ENCODE measurements at regions not wholly inside any gene's neighbourhood (a gene's known extent, or its start where the extent isn't known, plus 50 kb on each side); places are given as distances from the start of the nearest gene placed in this dataset.

GRCh38 chr13:99144306-99144705 lies 56.3 kb upstream of the UBAC2 start:
- H3K27me3 ChIP-seq (ENCODE audit: insufficient read depth, low read length), result peaks cover 18% of the 10 kb centered on the region; the same call in 1 of the 2 replicates
- H3K36me3 ChIP-seq (ENCODE audit: insufficient read depth, low read length), result no peaks in the 10 kb centered on the region
- no peaks in the 10 kb centered on the region for H3K9me2 ChIP-seq (ENCODE audit: low read depth, low read length)
- no peak overlapping the region for H3K4me2 ChIP-seq (ENCODE audit: low read length)
- H3K4me3 ChIP-seq (ENCODE audit: low read depth, low read length, poor library complexity, severe bottlenecking), result no peak overlapping the region
- H3K27ac ChIP-seq (ENCODE audit: low read depth, low read length, poor library complexity, severe bottlenecking), result no peak overlapping the region
- H3K4me1 ChIP-seq (ENCODE audit: insufficient read depth, low read length, severe bottlenecking), result peaks cover 4% of the 10 kb centered on the region
- H3K9ac ChIP-seq (ENCODE audit: low read length), result no peak overlapping the region
- H4K20me1 ChIP-seq (ENCODE audit: insufficient read depth, low read length), result no peaks in the 10 kb centered on the region
- no peaks in the 10 kb centered on the region for H3F3A ChIP-seq (ENCODE audit: insufficient read depth, low read length)
- no peak for TF ChIP-seq EZH2 (IDR thresholded peaks at IDR 0.05; ENCODE audit: borderline replicate concordance, low read length)
- no peak for TF ChIP-seq CTCF (IDR thresholded peaks at IDR 0.05; ENCODE audit: low read length)
- no peaks in the 10 kb centered on the region for H3K79me2 ChIP-seq (ENCODE audit: insufficient read depth, low read length)
- H3K9me3 ChIP-seq (ENCODE audit: low read length), result no peaks in the 10 kb centered on the region
- H2AFZ ChIP-seq (ENCODE audit: low read length), result no peak overlapping the region

GRCh38 chr13:99145461-99145860 lies 55.2 kb upstream of the UBAC2 start:
- Histone ChIP-seq H4K20me1 (ENCODE audit: insufficient read depth, low read length) (no peaks in the 10 kb centered on the region), H3K9me3 (ENCODE audit: low read length) (no peaks in the 10 kb centered on the region), H3K4me2 (ENCODE audit: low read length) (no peak overlapping the region), H3F3A (ENCODE audit: insufficient read depth, low read length) (no peaks in the 10 kb centered on the region), H3K27ac (ENCODE audit: low read depth, low read length, poor library complexity, severe bottlenecking) (no peak overlapping the region), H3K4me3 (ENCODE audit: low read depth, low read length, poor library complexity, severe bottlenecking) (no peak overlapping the region), H2AFZ (ENCODE audit: low read length) (no peak overlapping the region), H3K9ac (ENCODE audit: low read length) (no peak overlapping the region), H3K9me2 (ENCODE audit: low read depth, low read length) (no peaks in the 10 kb centered on the region), H3K4me1 (ENCODE audit: insufficient read depth, low read length, severe bottlenecking) (peaks cover 4% of the 10 kb centered on the region), H3K27me3 (ENCODE audit: insufficient read depth, low read length) (peaks cover 18% of the 10 kb centered on the region; the same call in 1 of the 2 replicates), H3K79me2 (ENCODE audit: insufficient read depth, low read length) (no peaks in the 10 kb centered on the region), H3K36me3 (ENCODE audit: insufficient read depth, low read length) (no peaks in the 10 kb centered on the region)
- TF ChIP-seq EZH2 (IDR thresholded peaks at IDR 0.05; ENCODE audit: borderline replicate concordance, low read length) (no peak), CTCF (IDR thresholded peaks at IDR 0.05; ENCODE audit: low read length) (no peak)

- Histone ChIP-seq H3K9me3 (ENCODE audit: low read length) (no peaks in the 10 kb centered on the region), H3K27me3 (ENCODE audit: insufficient read depth, low read length) (peaks cover 11% of the 10 kb centered on the region; the same call in 1 of the 2 replicates), H2AFZ (ENCODE audit: low read length) (no peak overlapping the region), H3K36me3 (ENCODE audit: insufficient read depth, low read length) (no peaks in the 10 kb centered on the region), H3K79me2 (ENCODE audit: insufficient read depth, low read length) (no peaks in the 10 kb centered on the region), H4K20me1 (ENCODE audit: insufficient read depth, low read length) (no peaks in the 10 kb centered on the region), H3K27ac (ENCODE audit: low read depth, low read length, poor library complexity, severe bottlenecking) (no peak overlapping the region), H3K9me2 (ENCODE audit: low read depth, low read length) (no peaks in the 10 kb centered on the region), H3K4me1 (ENCODE audit: insufficient read depth, low read length, severe bottlenecking) (no peaks in the 10 kb centered on the region), H3K9ac (ENCODE audit: low read length) (no peak overlapping the region), H3K4me3 (ENCODE audit: low read depth, low read length, poor library complexity, severe bottlenecking) (no peak overlapping the region), H3K4me2 (ENCODE audit: low read length) (no peak overlapping the region), H3F3A (ENCODE audit: insufficient read depth, low read length) (no peaks in the 10 kb centered on the region)
- TF ChIP-seq EZH2 (IDR thresholded peaks at IDR 0.05; ENCODE audit: borderline replicate concordance, low read length) (no peak), CTCF (IDR thresholded peaks at IDR 0.05; ENCODE audit: low read length) (no peak)
Observed at GRCh38 chr13:99150575-99151361, 49.9 kb upstream of the UBAC2 start.
